Choroid plexus epithelial cell (primary cell): ENCODE measurements at regions not wholly inside any gene's neighbourhood (a gene's known extent, or its start where the extent isn't known, plus 50 kb on each side); places are given as distances from the start of the nearest gene placed in this dataset.

ENCODE experiments used
- DNase-seq: peaks from one replicate; pipeline ENCODE4 v3.0.0-alpha.2; 2010; ENCODE audit warnings: low read depth
- H3K4me3 ChIP-seq: 2 replicates; pipeline ENCODE4 v1.5.1; 2011; ENCODE audit warnings: low read depth, mild to moderate bottlenecking, control low read depth, low read length, moderate library complexity
- TF ChIP-seq, protein P1 (sequence below): conservative IDR thresholded peaks from 2 replicates; pipeline ENCODE4 v1.5.1; 2011; ENCODE audit warnings: low read depth, mild to moderate bottlenecking, control low read depth, inconsistent platforms, low read length, moderate library complexity

DNA sequence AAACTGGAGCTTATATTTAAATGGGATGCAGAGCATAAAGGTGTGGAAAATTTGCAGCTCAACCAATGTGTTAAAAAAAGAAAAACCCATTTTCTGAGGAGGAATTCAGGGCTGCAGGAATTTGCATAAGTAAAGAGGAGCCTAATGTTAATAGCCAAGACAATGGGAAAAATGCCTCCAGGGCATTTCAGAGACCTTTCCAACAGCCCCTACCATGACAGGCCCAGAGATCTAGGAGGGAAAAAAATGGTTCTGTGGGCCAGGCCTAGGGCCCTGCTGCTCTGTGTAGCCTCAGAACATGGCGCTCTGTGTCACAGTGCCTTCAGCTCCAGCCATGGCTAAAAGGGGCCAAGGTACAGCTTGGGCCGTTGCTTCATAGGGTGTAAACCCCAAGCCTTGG, 719.7 kb upstream of the ACVR2A start:
- TF ChIP-seq, protein P1, sequence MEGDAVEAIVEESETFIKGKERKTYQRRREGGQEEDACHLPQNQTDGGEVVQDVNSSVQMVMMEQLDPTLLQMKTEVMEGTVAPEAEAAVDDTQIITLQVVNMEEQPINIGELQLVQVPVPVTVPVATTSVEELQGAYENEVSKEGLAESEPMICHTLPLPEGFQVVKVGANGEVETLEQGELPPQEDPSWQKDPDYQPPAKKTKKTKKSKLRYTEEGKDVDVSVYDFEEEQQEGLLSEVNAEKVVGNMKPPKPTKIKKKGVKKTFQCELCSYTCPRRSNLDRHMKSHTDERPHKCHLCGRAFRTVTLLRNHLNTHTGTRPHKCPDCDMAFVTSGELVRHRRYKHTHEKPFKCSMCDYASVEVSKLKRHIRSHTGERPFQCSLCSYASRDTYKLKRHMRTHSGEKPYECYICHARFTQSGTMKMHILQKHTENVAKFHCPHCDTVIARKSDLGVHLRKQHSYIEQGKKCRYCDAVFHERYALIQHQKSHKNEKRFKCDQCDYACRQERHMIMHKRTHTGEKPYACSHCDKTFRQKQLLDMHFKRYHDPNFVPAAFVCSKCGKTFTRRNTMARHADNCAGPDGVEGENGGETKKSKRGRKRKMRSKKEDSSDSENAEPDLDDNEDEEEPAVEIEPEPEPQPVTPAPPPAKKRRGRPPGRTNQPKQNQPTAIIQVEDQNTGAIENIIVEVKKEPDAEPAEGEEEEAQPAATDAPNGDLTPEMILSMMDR, result no peak
- no peak overlapping the region for H3K4me3 ChIP-seq
- DNase-seq, result no peak

DNA sequence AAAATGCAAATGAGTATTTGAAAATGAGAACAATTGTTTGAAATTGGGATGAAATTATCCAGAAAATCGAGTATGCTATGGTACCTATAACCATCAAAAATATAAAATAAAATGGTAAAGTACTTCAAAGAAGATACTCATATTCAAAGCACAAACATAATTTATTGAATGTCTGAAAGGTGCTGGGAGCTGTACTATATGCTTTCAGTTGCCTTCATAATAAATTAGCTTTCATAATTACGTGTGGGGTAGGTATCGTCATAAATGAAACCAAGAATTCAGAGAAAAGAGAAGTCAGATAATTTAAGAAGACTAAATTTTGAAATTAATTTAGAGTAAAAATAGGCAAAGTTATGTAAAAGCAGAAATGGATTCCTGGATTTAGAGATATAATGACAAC, 721.9 kb upstream of the ACVR2A start:
- TF ChIP-seq, protein P1, result no peak
- no peak for DNase-seq
- H3K4me3 ChIP-seq, result no peak overlapping the region

DNA sequence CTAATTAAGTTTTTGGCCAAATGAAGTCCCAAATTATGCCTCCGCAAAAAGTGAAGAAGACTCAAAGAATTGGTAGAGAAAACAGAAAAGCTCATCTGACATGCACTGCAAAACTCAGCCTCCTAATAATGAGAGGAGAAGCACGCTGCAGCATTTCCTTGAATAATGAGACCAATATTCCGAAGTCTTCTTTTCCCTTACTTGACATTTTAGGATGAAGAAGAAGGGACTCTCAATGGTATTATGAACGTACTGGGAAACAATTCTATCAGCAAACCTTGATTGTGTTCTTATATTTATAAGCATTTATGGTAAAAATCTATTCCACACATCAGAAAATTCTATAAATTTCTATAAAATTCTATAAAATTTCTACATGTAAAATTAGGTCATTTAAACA, 733.9 kb upstream of the ACVR2A start:
- DNase-seq, result no peak
- TF ChIP-seq, protein P1, result no peak
- H3K4me3 ChIP-seq, result no peak overlapping the region

DNA sequence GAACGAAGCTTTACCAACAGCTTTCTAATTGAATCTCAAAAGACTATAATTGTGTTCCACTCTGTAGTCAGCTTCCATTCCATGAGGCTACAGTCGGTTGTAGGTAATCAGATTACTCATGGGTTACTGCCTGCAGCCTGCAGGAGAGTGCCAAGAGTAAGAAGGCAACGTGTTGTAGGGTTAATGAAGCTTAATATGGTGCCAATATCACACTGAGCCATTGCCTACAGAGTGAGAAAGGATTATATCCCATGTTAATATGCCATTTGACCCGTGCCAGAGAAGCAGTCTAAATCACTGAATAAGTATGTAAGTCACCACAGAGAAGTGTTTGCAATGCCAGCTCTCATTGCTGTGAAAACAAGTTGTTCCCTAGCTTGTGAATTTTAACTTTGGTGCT, 734.5 kb upstream of the ACVR2A start:
- TF ChIP-seq, protein P1, result no peak
- no peak for DNase-seq
- H3K4me3 ChIP-seq, result no peak overlapping the region

DNA sequence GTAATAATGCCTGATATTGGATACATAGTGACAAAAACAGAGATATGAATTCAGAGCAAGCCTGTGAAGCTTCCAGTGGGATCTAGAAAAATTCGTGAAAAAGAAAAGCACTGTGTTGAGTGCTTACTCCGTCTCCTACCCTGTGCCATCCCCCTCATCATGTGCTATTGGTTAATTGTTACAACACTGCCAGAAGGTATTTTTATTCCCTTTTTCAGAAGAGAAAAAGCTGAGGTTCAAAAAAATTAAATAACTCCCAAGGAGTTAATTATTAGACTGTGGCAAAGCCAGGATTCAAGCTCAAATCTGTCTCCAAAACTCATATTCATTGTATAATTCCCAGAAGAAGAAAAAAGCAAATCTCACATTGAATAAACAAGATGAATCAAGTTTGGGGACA, 735.5 kb upstream of the ACVR2A start:
- DNase-seq, result no peak
- H3K4me3 ChIP-seq, result no peak overlapping the region
- TF ChIP-seq, protein P1, result no peak

DNA sequence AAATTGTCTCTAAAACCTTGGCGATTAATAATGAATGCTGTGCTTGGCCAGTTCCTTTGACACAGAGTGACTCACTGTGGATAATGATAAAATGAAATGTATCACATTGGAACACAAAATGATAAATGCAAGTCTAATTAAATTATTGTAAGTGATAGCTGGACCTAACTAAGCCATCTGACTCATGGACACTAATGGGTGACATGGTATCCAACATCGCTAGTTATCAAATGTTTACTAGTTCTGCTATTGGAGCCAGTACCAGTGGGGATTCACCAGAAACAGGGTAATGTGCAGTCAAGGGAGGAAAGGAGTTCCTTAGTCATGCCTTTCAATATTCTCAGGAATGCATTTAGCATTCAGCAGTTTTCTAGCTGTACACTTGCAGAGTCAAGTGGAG, 736.3 kb upstream of the ACVR2A start:
- TF ChIP-seq, protein P1, result no peak
- no peak for DNase-seq
- no peak overlapping the region for H3K4me3 ChIP-seq

DNA sequence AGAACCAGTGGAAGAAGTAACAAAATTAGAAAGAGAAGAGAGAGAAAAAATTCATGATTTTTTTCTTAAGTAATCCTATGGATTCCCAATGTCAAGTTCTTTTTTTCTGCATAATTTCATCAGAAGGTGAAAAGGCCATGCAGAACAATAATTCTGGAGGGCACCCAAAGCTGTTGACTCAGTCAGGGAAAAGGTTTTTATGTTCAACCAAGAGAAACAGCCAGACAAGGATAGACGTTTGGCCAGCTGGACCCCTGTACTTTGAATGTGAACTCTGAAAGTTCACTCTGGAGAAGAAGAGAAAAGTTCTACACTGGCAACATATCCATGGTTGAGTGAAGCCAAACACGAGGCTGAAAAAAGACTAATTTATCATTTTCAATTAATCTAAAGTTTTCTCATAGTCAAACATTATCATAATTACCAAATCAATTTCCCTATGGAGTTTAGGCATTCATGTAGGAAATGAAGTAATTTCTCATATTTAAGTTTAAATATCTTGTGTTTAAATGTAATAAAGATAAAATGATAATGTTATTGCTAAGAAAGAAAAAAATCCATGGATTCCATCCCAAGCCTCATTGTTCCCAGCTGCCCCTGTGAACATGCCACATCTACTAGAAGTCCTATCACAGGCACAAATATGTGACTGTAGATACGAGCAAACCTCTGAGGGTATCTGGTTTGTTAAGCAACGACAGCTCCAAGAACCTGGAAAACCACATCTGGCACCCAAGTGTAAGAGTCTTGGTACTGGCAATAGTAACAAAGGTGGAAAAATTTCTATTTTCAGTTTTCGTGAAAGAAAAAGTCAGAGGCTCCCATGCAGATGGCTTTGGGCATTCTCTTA, 742.7 kb upstream of the ACVR2A start:
- DNase-seq, result no peak
- no peak overlapping the region for H3K4me3 ChIP-seq
- TF ChIP-seq, protein P1, result no peak
